ENCODE measurements at regions not wholly inside any gene's neighbourhood (a gene's known extent, or its start where the extent isn't known, plus 50 kb on each side); places are given as distances from the start of the nearest gene placed in this dataset.

DNA sequence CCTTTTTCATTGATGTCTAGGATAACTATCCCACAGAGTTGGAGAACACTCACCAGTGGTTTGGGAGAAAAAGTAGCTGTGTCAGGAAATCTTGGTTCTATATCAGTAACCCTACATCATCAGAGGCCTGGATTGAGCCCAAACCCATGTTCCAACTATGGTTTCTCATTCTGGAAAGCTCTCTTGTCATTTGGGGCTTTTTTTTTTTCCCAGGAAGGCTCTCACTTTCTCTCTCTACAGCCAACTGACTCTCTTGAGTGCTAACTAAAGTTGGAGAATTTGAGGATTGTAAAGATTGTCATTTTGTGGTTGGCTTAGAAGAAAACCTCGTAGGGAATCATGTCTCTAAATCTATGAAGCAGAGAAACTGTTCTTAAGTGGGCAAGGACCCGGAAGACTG, 228.2 kb upstream of the DIPK2B start:
- Histone ChIP-seq H3K4me1 (replicated peaks in 1 of 2; ENCODE audit: control insufficient read depth in 2 of 2, insufficient read depth in 2 of 2, low read length in 2 of 2) (no peaks in the 10 kb centered on the region), H3K4me3 (no peak overlapping the region), H3K9ac (ENCODE audit: insufficient read depth in 1 of 2, low read depth in 2 of 2, low read length in 2 of 2) (no peak overlapping the region), H3K79me2 (ENCODE audit: control insufficient read depth, insufficient read depth, low read length) (no peaks in the 10 kb centered on the region), H3K9me3 (replicated peaks; ENCODE audit: control insufficient read depth, insufficient read depth, low read depth, low read length) (no peaks in the 10 kb centered on the region), H3K36me3 (ENCODE audit: control insufficient read depth, insufficient read depth, low read length) (no peaks in the 10 kb centered on the region), H3K27ac (ENCODE audit: extremely low read depth, low read depth, low read length) (no peak overlapping the region), H3K27me3 (ENCODE audit: control insufficient read depth in 2 of 2, insufficient read depth in 2 of 2, low read length in 2 of 2) (no peaks in the 10 kb centered on the region), H3K9me1 (ENCODE audit: control insufficient read depth, insufficient read depth, low read length) (no peaks in the 10 kb centered on the region), H3K4me2 (ENCODE audit: insufficient read depth, low read length) (no peak overlapping the region), H2AFZ (ENCODE audit: low read depth, low read length) (no peak overlapping the region), H4K20me1 (replicated peaks; ENCODE audit: control insufficient read depth, insufficient read depth, low read length) (no peaks in the 10 kb centered on the region)
- ChIA-PET POLR2A (no interaction called here), CTCF (ENCODE audit: low intra/inter-chr PET ratio) (no interaction called here)
- TF ChIP-seq ZBTB8A (IDR thresholded peaks at IDR 0.05; ENCODE audit: partially characterized antibody) (no peak), BRCA1 (IDR thresholded peaks at IDR 0.05) (no peak), BRCA1 (CRISPR knock-in tag; IDR thresholded peaks at IDR 0.05) (no peak), OTX1 (CRISPR knock-in tag; IDR thresholded peaks at IDR 0.05) (no peak)
- BruUV-seq (replicated peaks): no TSS peak
- no peak for ATAC-seq
- FAIRE-seq: no peak
- in situ Hi-C loops (cut with MboI) (no loop called here), intact Hi-C loops (cut with micrococcal nuclease) (no loop called here)
- DNase-seq (ENCODE audit: extremely low read depth in 1 of 4, low spot score in 3 of 4): no peak
- WGBS (ENCODE audit: insufficient coverage, low coverage, missing lambda C conversion rate): 0% methylated on average over 2 of the region's 2 CpGs

DNA sequence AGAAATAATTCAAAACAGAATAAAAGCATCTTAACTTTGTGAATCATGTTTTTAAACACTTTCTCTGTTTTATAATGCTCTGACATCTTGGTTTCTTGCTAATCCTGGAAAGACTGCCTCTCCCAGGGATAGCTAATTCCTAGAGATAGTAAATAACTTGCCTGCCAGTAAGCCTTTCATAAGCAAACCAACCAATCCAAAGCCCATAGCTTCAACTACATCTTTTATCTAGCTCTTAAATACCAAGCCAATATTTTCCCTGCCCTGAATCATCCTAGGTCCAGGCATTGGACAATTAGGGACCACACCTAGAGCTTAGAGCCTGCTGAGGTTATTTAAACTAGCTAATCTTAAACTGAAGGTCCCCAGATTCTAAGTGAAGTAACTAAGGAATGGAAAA, 223.7 kb upstream of the DIPK2B start:
- CTCF ChIA-PET (ENCODE audit: low intra/inter-chr PET ratio): no interaction called here
- no peak overlapping the region for H3K4me2 ChIP-seq (ENCODE audit: insufficient read depth, low read length)
- no peak overlapping the region for H3K27ac ChIP-seq (ENCODE audit: extremely low read depth, low read depth, low read length)
- ATAC-seq (no peak), FAIRE-seq (no peak), DNase-seq (ENCODE audit: extremely low read depth in 1 of 4, low spot score in 3 of 4) (no peak)
- H2AFZ ChIP-seq (ENCODE audit: low read depth, low read length): no peak overlapping the region
- no peaks in the 10 kb centered on the region for H3K4me1 ChIP-seq (replicated peaks in 1 of 2; ENCODE audit: control insufficient read depth in 2 of 2, insufficient read depth in 2 of 2, low read length in 2 of 2)
- no peak overlapping the region for H3K4me3 ChIP-seq
- H4K20me1 ChIP-seq (replicated peaks; ENCODE audit: control insufficient read depth, insufficient read depth, low read length): no peaks in the 10 kb centered on the region
- H3K9me3 ChIP-seq (replicated peaks; ENCODE audit: control insufficient read depth, insufficient read depth, low read depth, low read length): no peaks in the 10 kb centered on the region
- H3K9ac ChIP-seq (ENCODE audit: insufficient read depth in 1 of 2, low read depth in 2 of 2, low read length in 2 of 2): no peak overlapping the region
- TF ChIP-seq BHLHE40 (IDR thresholded peaks at IDR 0.05; ENCODE audit: low read length): no peak
- TF ChIP-seq, protein P1, sequence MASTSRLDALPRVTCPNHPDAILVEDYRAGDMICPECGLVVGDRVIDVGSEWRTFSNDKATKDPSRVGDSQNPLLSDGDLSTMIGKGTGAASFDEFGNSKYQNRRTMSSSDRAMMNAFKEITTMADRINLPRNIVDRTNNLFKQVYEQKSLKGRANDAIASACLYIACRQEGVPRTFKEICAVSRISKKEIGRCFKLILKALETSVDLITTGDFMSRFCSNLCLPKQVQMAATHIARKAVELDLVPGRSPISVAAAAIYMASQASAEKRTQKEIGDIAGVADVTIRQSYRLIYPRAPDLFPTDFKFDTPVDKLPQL (IDR thresholded peaks at IDR 0.05; ENCODE audit: extremely low read depth, insufficient read length): no peak
- TF ChIP-seq, protein P2, sequence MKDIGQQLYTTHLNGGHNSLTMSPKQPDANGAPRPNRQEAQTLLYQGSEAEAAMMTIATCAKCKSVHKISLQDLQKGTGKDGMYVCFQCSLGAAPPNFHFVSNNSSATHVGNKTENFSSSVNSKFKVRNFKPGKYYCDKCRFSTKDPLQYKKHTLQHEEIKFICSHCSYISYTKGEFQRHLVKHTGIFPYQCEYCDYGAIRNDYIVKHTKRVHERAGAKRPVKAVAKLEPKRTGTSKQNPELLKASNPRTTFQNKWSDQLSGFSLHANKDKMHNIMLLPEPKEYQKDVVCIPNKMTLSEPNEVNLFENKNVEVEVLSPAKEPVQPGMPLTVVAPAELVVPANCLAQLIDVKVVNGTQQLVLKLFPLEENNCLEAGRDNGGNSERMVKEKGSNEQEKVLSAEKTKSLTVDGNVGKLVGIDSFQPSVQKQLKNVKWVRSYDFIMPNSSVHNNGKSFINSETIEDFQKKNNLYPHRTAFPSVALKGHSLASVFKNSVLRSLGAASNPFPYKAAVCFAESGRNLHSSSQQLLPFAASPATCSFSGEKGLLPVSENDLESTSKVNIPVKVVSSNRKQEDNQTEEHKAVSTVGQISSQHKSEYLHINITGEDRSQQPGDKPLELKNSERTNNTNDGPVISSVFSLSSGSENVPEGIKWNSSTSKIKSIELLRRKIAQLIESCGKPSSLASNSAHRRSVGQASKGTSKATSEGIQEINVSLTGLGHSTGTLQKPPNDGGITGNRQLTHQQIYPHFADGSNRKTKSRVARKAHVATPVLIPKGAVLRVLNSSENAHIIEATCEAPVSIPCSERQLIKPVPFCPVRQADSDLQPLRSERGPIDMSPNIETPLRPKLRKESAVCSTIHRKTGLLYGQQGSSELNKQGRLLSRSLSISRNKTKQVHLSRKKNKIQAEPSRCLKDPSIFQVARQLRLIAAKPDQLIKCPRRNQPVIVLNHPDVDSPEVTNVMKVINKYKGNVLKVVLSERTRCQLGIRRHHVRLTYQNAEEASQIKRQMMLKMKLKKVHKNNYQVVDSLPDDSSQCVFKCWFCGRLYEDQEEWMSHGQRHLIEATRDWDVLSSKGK (CRISPR knock-in tag; IDR thresholded peaks at IDR 0.05): no peak
- no peaks in the 10 kb centered on the region for H3K79me2 ChIP-seq (ENCODE audit: control insufficient read depth, insufficient read depth, low read length)
- intact Hi-C loops (cut with micrococcal nuclease): no loop called here
- H3K9me1 ChIP-seq (ENCODE audit: control insufficient read depth, insufficient read depth, low read length): no peaks in the 10 kb centered on the region
- BruUV-seq (replicated peaks): no TSS peak
- in situ Hi-C loops (cut with MboI): no loop called here
- POLR2A ChIA-PET: no interaction called here
- H3K27me3 ChIP-seq (ENCODE audit: control insufficient read depth in 2 of 2, insufficient read depth in 2 of 2, low read length in 2 of 2): no peaks in the 10 kb centered on the region
- no peaks in the 10 kb centered on the region for H3K36me3 ChIP-seq (ENCODE audit: control insufficient read depth, insufficient read depth, low read length)
